EH (cell line): ENCODE measurements at regions not wholly inside any gene's neighbourhood (a gene's known extent, or its start where the extent isn't known, plus 50 kb on each side); places are given as distances from the start of the nearest gene placed in this dataset.
"Not testable (repeated sequence)": the region's sequence is repeated elsewhere in the genome, so short reads cannot be mapped to it uniquely, and the experiment has no call there.

ENCODE experiments used
- DNase-seq: peaks from one replicate; pipeline ENCODE4 v3.0.0-alpha.2; 2015; ENCODE audit warnings: low read depth

GRCh38 chr15:87722941-87723691 is 533.4 kb downstream of the NTRK3 start:
- no peak for DNase-seq

- DNase-seq = no peak
These were observed 536.3 kb downstream of the NTRK3 start for GRCh38 chr15:87720235-87720634.

- no peak for DNase-seq
These were observed 540.1 kb downstream of the NTRK3 start for GRCh38 chr15:87716422-87716821.

GRCh38 chr15:87715252-87715651 is 541.3 kb downstream of the NTRK3 start:
- no peak for DNase-seq

- no peak for DNase-seq
These were observed 543.1 kb downstream of the NTRK3 start for GRCh38 chr15:87713475-87713879.

GRCh38 chr15:87712211-87712610 is 544.3 kb downstream of the NTRK3 start:
- DNase-seq = no peak

- no peak for DNase-seq
These were observed 545.5 kb downstream of the NTRK3 start for GRCh38 chr15:87711026-87711425.

- DNase-seq = peak; percentile 7
These were observed 546.1 kb downstream of the NTRK3 start for GRCh38 chr15:87710406-87710805.

- no peak for DNase-seq
These were observed 548.9 kb downstream of the NTRK3 start for GRCh38 chr15:87707566-87708130.

- no peak for DNase-seq
These were observed 549.5 kb downstream of the NTRK3 start for GRCh38 chr15:87707071-87707470.

GRCh38 chr15:87706001-87706400 is 550.5 kb downstream of the NTRK3 start:
- DNase-seq = no peak

GRCh38 chr15:87704276-87704675 is 552.3 kb downstream of the NTRK3 start:
- no peak for DNase-seq

- no peak for DNase-seq
These were observed 553.0 kb downstream of the NTRK3 start for GRCh38 chr15:87703327-87704111.

GRCh38 chr15:87702270-87702669 is 554.3 kb downstream of the NTRK3 start:
- no peak for DNase-seq

GRCh38 chr15:87698467-87698866 is 558.1 kb downstream of the NTRK3 start:
- not testable (repeated sequence) for DNase-seq

- DNase-seq = no peak
These were observed 566.8 kb downstream of the NTRK3 start for GRCh38 chr15:87689716-87690115.

- no peak for DNase-seq
These were observed 569.0 kb downstream of the NTRK3 start for GRCh38 chr15:87687523-87687870.

GRCh38 chr15:87686841-87687522 is 569.6 kb downstream of the NTRK3 start:
- DNase-seq = no peak

GRCh38 chr15:87686339-87686738 is 570.2 kb downstream of the NTRK3 start:
- no peak for DNase-seq

GRCh38 chr15:87682527-87682926 is 574.0 kb downstream of the NTRK3 start:
- no peak for DNase-seq

- no peak for DNase-seq
These were observed 575.4 kb downstream of the NTRK3 start for GRCh38 chr15:87681104-87681503.

- peak; percentile 22 for DNase-seq
These were observed 576.3 kb downstream of the NTRK3 start for GRCh38 chr15:87680208-87680607.

GRCh38 chr15:87675271-87675670 is 581.3 kb downstream of the NTRK3 start:
- DNase-seq = no peak
